ENCODE measurements at regions not wholly inside any gene's neighbourhood (a gene's known extent, or its start where the extent isn't known, plus 50 kb on each side); places are given as distances from the start of the nearest gene placed in this dataset.

DNA sequence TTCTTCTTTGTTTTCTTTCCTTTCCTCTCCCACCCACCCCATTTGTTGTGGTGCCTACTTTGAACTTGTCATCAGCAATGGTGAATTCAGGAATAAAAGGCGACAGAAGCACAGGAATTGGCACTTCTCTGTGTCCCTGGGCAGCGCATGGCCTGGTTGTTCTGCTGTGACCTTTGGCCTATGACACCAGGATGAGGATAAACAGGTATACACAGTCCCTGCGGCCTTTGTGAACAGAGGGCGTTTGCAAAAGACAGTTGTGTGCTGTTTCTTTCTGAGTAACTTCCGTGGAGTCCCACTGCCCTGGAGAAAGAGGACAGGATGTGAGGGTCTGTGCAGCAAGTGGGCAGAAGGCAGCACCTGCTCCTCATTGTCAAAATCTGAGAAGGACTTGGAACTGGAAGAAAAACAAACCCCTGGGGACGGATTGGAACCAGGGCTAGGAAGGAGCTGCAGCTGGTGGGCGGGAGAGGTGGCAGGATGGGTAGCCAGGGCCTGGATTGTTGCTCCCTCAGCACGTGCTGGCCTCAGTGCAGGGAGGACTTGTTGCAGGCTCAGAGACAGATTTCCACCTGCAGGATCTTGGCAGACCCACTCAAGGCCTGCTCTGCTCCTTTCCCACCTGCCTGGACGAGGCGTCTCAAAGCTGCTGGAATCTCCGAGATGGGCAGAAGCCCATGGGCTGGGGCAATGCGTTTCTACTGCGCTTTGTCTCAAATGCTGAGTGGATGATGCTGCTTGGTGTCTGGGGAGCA lies 159.5 kb downstream of the ACKR3 start:
- Histone ChIP-seq H3K36me3 (replicated peaks; ENCODE audit: insufficient read depth, low read length) (no peaks in the 10 kb centered on the region), H3K4me1 (ENCODE audit: low read length) (no peaks in the 10 kb centered on the region), H3K27me3 (replicated peaks; ENCODE audit: insufficient read depth, low read length) (no peaks in the 10 kb centered on the region), H3K4me3 (ENCODE audit: low read length) (no peak overlapping the region), H3K9me3 (replicated peaks; ENCODE audit: insufficient read depth, low read length) (no peaks in the 10 kb centered on the region), H3K9me2 (replicated peaks; ENCODE audit: insufficient read depth, low read length) (no peaks in the 10 kb centered on the region), H3F3A (ENCODE audit: insufficient read depth, low read length) (no peaks in the 10 kb centered on the region), H4K20me1 (ENCODE audit: insufficient read depth, low read length) (no peaks in the 10 kb centered on the region), H3K4me2 (ENCODE audit: low read depth, low read length) (no peak overlapping the region), H2AFZ (ENCODE audit: low read length) (no peak overlapping the region), H3K9ac (ENCODE audit: low read length) (no peak overlapping the region), H3K79me2 (ENCODE audit: low read length) (no peaks in the 10 kb centered on the region), H3K27ac (ENCODE audit: low read length) (no peak overlapping the region)
- DNase-seq, result no peak
- TF ChIP-seq EZH2phosphoT487 (IDR thresholded peaks at IDR 0.05; ENCODE audit: low read length) (no peak), EZH2 (optimal IDR thresholded peaks at IDR 0.05; ENCODE audit: low read depth, low read length) (no peak)
- TF ChIP-seq, protein P1, sequence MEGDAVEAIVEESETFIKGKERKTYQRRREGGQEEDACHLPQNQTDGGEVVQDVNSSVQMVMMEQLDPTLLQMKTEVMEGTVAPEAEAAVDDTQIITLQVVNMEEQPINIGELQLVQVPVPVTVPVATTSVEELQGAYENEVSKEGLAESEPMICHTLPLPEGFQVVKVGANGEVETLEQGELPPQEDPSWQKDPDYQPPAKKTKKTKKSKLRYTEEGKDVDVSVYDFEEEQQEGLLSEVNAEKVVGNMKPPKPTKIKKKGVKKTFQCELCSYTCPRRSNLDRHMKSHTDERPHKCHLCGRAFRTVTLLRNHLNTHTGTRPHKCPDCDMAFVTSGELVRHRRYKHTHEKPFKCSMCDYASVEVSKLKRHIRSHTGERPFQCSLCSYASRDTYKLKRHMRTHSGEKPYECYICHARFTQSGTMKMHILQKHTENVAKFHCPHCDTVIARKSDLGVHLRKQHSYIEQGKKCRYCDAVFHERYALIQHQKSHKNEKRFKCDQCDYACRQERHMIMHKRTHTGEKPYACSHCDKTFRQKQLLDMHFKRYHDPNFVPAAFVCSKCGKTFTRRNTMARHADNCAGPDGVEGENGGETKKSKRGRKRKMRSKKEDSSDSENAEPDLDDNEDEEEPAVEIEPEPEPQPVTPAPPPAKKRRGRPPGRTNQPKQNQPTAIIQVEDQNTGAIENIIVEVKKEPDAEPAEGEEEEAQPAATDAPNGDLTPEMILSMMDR (IDR thresholded peaks at IDR 0.05; ENCODE audit: low read length), result no peak

DNA sequence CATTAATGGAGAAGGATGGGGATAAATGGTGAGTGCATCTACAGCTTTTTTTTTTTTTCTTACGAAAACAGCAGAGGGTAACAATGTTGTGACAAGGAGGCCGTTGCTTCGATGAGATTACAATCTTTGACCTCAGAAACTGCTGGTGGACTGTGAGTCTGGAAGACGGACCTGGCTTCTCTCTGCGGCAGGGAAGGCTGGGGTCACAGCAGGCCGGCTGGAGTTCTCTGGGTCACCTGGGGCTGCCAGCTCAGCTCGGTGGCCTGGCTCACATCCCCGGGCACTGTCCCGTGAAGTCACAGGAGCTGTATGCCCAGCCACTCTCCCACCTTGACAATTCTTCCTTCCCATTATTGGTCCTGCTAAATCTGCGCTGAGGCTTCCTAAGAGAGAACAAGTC lies 160.8 kb downstream of the ACKR3 start:
- Histone ChIP-seq H4K20me1 (ENCODE audit: insufficient read depth, low read length) (no peaks in the 10 kb centered on the region), H3K9me3 (replicated peaks; ENCODE audit: insufficient read depth, low read length) (no peaks in the 10 kb centered on the region), H3K9me2 (replicated peaks; ENCODE audit: insufficient read depth, low read length) (no peaks in the 10 kb centered on the region), H3F3A (ENCODE audit: insufficient read depth, low read length) (no peaks in the 10 kb centered on the region), H3K27me3 (replicated peaks; ENCODE audit: insufficient read depth, low read length) (no peaks in the 10 kb centered on the region), H3K9ac (ENCODE audit: low read length) (no peak overlapping the region), H3K36me3 (replicated peaks; ENCODE audit: insufficient read depth, low read length) (no peaks in the 10 kb centered on the region), H2AFZ (ENCODE audit: low read length) (no peak overlapping the region), H3K4me3 (ENCODE audit: low read length) (no peak overlapping the region), H3K27ac (ENCODE audit: low read length) (no peak overlapping the region), H3K79me2 (ENCODE audit: low read length) (no peaks in the 10 kb centered on the region), H3K4me1 (ENCODE audit: low read length) (no peaks in the 10 kb centered on the region), H3K4me2 (ENCODE audit: low read depth, low read length) (no peak overlapping the region)
- TF ChIP-seq EZH2 (optimal IDR thresholded peaks at IDR 0.05; ENCODE audit: low read depth, low read length) (no peak), EZH2phosphoT487 (IDR thresholded peaks at IDR 0.05; ENCODE audit: low read length) (no peak)
- TF ChIP-seq, protein P1 (IDR thresholded peaks at IDR 0.05; ENCODE audit: low read length), result no peak
- DNase-seq, result no peak

GRCh38 chr2:236731767-236732580 lies 162.3 kb downstream of the ACKR3 start:
- H4K20me1 ChIP-seq (ENCODE audit: insufficient read depth, low read length), result no peaks in the 10 kb centered on the region
- DNase-seq, result no peak

More at GRCh38 chr2:236731767-236732580, 162.3 kb downstream of the ACKR3 start:
- H3K4me3 ChIP-seq (ENCODE audit: low read length), result no peak overlapping the region
- no peak overlapping the region for H2AFZ ChIP-seq (ENCODE audit: low read length)
- H3K27ac ChIP-seq (ENCODE audit: low read length), result no peak overlapping the region
- H3K79me2 ChIP-seq (ENCODE audit: low read length), result no peaks in the 10 kb centered on the region
- no peaks in the 10 kb centered on the region for H3K36me3 ChIP-seq (replicated peaks; ENCODE audit: insufficient read depth, low read length)
- H3K4me1 ChIP-seq (ENCODE audit: low read length), result no peaks in the 10 kb centered on the region
- H3K9ac ChIP-seq (ENCODE audit: low read length), result no peak overlapping the region
- TF ChIP-seq, protein P1 (IDR thresholded peaks at IDR 0.05; ENCODE audit: low read length), result no peak
- TF ChIP-seq EZH2phosphoT487 (IDR thresholded peaks at IDR 0.05; ENCODE audit: low read length) (no peak), EZH2 (optimal IDR thresholded peaks at IDR 0.05; ENCODE audit: low read depth, low read length) (no peak)
- H3K9me3 ChIP-seq (replicated peaks; ENCODE audit: insufficient read depth, low read length), result no peaks in the 10 kb centered on the region
- H3F3A ChIP-seq (ENCODE audit: insufficient read depth, low read length), result no peaks in the 10 kb centered on the region
- H3K27me3 ChIP-seq (replicated peaks; ENCODE audit: insufficient read depth, low read length), result no peaks in the 10 kb centered on the region
- no peak overlapping the region for H3K4me2 ChIP-seq (ENCODE audit: low read depth, low read length)
- H3K9me2 ChIP-seq (replicated peaks; ENCODE audit: insufficient read depth, low read length), result no peaks in the 10 kb centered on the region
